Lower leg skin (tissue), 4 donors: ENCODE measurements at regions not wholly inside any gene's neighbourhood (a gene's known extent, or its start where the extent isn't known, plus 50 kb on each side); places are given as distances from the start of the nearest gene placed in this dataset.

ENCODE experiments used
- DNase-seq, 2 donors: peaks; one replicate each; pipeline ENCODE4 v3.0.0-alpha.2; 2019; ENCODE audit warnings: low spot score in 2 of 2
- H3K4me3 ChIP-seq: fragments of 200-600 bp; sonication (generic); 2 replicates; pipeline ENCODE4 v1.5.1; 2017; ENCODE audit warnings: mild to moderate bottlenecking, low read depth; ENCODE audit not compliant: poor library complexity, severe bottlenecking
- POLR2A ChIP-seq, 2 donors: fragments of 450-650 bp; IDR thresholded peaks; one replicate each; pipeline ENCODE4 v1.6.1; 2016 to 2017; ENCODE audit warnings: antibody characterized with exemption in 2 of 2, mild to moderate bottlenecking in 1 of 2, moderate library complexity in 1 of 2
- WGBS, 2 donors: methylation state at CpG; one replicate each; pipeline ENCODE4 v1.1.5; 2018; 5-methylcytosine and 5-hydroxymethylcytosine counted together
- intact Hi-C: fragments of 100-400 bp; cut with DNase I; formaldehyde crosslinking; loops from one replicate; pipeline ENCODE4 v1.15.0; 2023; ENCODE audit warnings: low total_unique reads
- TF ChIP-seq, protein P1 (sequence below), 3 donors: fragments of 450-650 bp; IDR thresholded peaks; one replicate each; pipeline ENCODE4 v1.5.1; 2016; ENCODE audit warnings: antibody characterized with exemption in 3 of 3, mild to moderate bottlenecking in 3 of 3, moderate library complexity in 2 of 3

GRCh38 chr13:99693852-99694611, 192.8 kb downstream of the TM9SF2 start:
- no peak for TF ChIP-seq POLR2A (IDR thresholded peaks at IDR 0.05)
- TF ChIP-seq, protein P1, sequence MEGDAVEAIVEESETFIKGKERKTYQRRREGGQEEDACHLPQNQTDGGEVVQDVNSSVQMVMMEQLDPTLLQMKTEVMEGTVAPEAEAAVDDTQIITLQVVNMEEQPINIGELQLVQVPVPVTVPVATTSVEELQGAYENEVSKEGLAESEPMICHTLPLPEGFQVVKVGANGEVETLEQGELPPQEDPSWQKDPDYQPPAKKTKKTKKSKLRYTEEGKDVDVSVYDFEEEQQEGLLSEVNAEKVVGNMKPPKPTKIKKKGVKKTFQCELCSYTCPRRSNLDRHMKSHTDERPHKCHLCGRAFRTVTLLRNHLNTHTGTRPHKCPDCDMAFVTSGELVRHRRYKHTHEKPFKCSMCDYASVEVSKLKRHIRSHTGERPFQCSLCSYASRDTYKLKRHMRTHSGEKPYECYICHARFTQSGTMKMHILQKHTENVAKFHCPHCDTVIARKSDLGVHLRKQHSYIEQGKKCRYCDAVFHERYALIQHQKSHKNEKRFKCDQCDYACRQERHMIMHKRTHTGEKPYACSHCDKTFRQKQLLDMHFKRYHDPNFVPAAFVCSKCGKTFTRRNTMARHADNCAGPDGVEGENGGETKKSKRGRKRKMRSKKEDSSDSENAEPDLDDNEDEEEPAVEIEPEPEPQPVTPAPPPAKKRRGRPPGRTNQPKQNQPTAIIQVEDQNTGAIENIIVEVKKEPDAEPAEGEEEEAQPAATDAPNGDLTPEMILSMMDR (IDR thresholded peaks at IDR 0.05), result no peak
- DNase-seq, result no peak
- 66 to 67% methylated on average over 11 of the region's 11 CpGs for WGBS, 2 donors
- H3K4me3 ChIP-seq, result no peak overlapping the region
- intact Hi-C loops, result no loop called here

GRCh38 chr13:99693351-99693750, 192.1 kb downstream of the TM9SF2 start:
- no peak for DNase-seq
- TF ChIP-seq POLR2A (IDR thresholded peaks at IDR 0.05), result no peak
- TF ChIP-seq, protein P1 (IDR thresholded peaks at IDR 0.05), result no peak
- no peak overlapping the region for H3K4me3 ChIP-seq
- intact Hi-C loops, result no loop called here
- WGBS, 2 donors, result 75 to 76% methylated on average over 3 of the region's 3 CpGs

- WGBS, 2 donors, result 86 to 88% methylated on average over 2 of the region's 2 CpGs
- H3K4me3 ChIP-seq, result no peak overlapping the region
- no peak for DNase-seq
- intact Hi-C loops, result no loop called here
- TF ChIP-seq, protein P1 (IDR thresholded peaks at IDR 0.05), result no peak
- TF ChIP-seq POLR2A (IDR thresholded peaks at IDR 0.05), result no peak
Observed at GRCh38 chr13:99692854-99693253, 191.6 kb downstream of the TM9SF2 start.

GRCh38 chr13:99691552-99691951, 190.3 kb downstream of the TM9SF2 start:
- intact Hi-C loops, result no loop called here
- DNase-seq, result no peak
- no peak for TF ChIP-seq POLR2A (IDR thresholded peaks at IDR 0.05)
- TF ChIP-seq, protein P1 (IDR thresholded peaks at IDR 0.05), result no peak
- no peak overlapping the region for H3K4me3 ChIP-seq
- 82 to 87% methylated on average over 7 of the region's 7 CpGs for WGBS, 2 donors

DNA sequence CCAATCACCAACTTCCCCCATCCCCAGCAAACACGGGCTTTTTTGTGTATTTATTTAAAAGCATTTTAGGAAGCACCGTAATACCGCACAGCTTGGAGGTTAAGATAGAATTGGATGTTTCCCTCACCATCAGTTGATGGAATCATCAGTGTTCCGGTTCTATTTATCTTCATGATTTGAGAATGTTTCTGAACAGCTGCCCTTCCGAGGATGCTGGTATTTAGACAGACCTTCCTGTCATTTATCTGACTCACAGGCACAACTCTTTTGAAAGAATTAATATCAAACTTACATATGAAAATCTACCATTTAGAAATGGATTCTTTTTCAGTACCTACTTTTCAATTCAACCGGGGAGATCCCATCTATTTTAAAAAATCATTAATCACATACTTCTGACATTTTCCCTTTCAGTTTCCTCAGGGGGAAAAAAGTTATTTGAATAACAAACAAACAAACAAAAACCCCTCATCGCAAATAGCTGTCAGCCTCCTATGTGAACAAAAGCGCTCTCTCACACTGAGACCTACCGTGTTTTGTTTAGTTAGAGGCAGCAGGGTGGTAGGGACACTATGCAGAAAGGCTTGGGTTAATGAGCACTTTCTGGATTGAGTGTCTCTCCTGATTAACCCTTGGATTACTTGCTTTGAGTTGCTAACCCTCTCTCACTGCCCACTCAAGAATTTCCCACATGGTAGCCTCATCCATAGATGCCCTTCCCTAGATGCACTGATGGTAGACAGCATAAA, 189.3 kb downstream of the TM9SF2 start:
- TF ChIP-seq, protein P1 (IDR thresholded peaks at IDR 0.05), result no peak
- TF ChIP-seq POLR2A (IDR thresholded peaks at IDR 0.05), result no peak
- intact Hi-C loops, result no loop called here
- no peak for DNase-seq
- no peak overlapping the region for H3K4me3 ChIP-seq
- WGBS, 2 donors, result 84 to 86% methylated on average over 9 of the region's 9 CpGs
